ENCODE measurements at regions not wholly inside any gene's neighbourhood (a gene's known extent, or its start where the extent isn't known, plus 50 kb on each side); places are given as distances from the start of the nearest gene placed in this dataset.

- DNase-seq (ENCODE audit: extremely low spot score, unreplicated experiment): no peak
- no peaks in the 10 kb centered on the region for H3K36me3 Mint-ChIP-seq (ENCODE audit: unreplicated experiment)
These were observed 289.4 kb upstream of the SLC24A2 start for GRCh38 chr9:20078246-20078645.

GRCh38 chr9:20074291-20074690, 285.5 kb upstream of the SLC24A2 start:
- Mint-ChIP-seq H3K4me3 (ENCODE audit: unreplicated experiment) (no peak overlapping the region), H3K27ac (ENCODE audit: unreplicated experiment) (no peak overlapping the region), H3K36me3 (ENCODE audit: unreplicated experiment) (no peaks in the 10 kb centered on the region), H3K4me1 (ENCODE audit: unreplicated experiment) (no peaks in the 10 kb centered on the region), H3K27me3 (ENCODE audit: unreplicated experiment) (peaks cover 22% of the 10 kb centered on the region), H3K9me3 (ENCODE audit: unreplicated experiment) (no peaks in the 10 kb centered on the region)
- DNase-seq (ENCODE audit: extremely low spot score, unreplicated experiment): no peak
- TF ChIP-seq CTCF (IDR thresholded peaks at IDR 0.05): no peak

More at GRCh38 chr9:20078246-20078645, 289.4 kb upstream of the SLC24A2 start:
- no peak overlapping the region for H3K4me3 Mint-ChIP-seq (ENCODE audit: unreplicated experiment)
- TF ChIP-seq CTCF (IDR thresholded peaks at IDR 0.05): no peak
- no peaks in the 10 kb centered on the region for H3K4me1 Mint-ChIP-seq (ENCODE audit: unreplicated experiment)
- peaks cover 23% of the 10 kb centered on the region for H3K27me3 Mint-ChIP-seq (ENCODE audit: unreplicated experiment)
- H3K27ac Mint-ChIP-seq (ENCODE audit: unreplicated experiment): no peak overlapping the region
- H3K9me3 Mint-ChIP-seq (ENCODE audit: unreplicated experiment): no peaks in the 10 kb centered on the region

GRCh38 chr9:20070336-20070735, 281.5 kb upstream of the SLC24A2 start:
- no peaks in the 10 kb centered on the region for H3K36me3 Mint-ChIP-seq (ENCODE audit: unreplicated experiment)
- no peak overlapping the region for H3K4me3 Mint-ChIP-seq (ENCODE audit: unreplicated experiment)
- peaks cover 3% of the 10 kb centered on the region for H3K4me1 Mint-ChIP-seq (ENCODE audit: unreplicated experiment)
- no peak for TF ChIP-seq CTCF (IDR thresholded peaks at IDR 0.05)
- H3K9me3 Mint-ChIP-seq (ENCODE audit: unreplicated experiment): no peaks in the 10 kb centered on the region
- peaks cover 30% of the 10 kb centered on the region for H3K27me3 Mint-ChIP-seq (ENCODE audit: unreplicated experiment)
- no peak for DNase-seq (ENCODE audit: extremely low spot score, unreplicated experiment)
- H3K27ac Mint-ChIP-seq (ENCODE audit: unreplicated experiment): no peak overlapping the region

- Mint-ChIP-seq H3K9me3 (ENCODE audit: unreplicated experiment) (no peaks in the 10 kb centered on the region), H3K27ac (ENCODE audit: unreplicated experiment) (no peak overlapping the region), H3K4me1 (ENCODE audit: unreplicated experiment) (peaks cover 6% of the 10 kb centered on the region), H3K27me3 (ENCODE audit: unreplicated experiment) (peaks cover 40% of the 10 kb centered on the region), H3K4me3 (ENCODE audit: unreplicated experiment) (no peak overlapping the region), H3K36me3 (ENCODE audit: unreplicated experiment) (no peaks in the 10 kb centered on the region)
- no peak for DNase-seq (ENCODE audit: extremely low spot score, unreplicated experiment)
- no peak for TF ChIP-seq CTCF (IDR thresholded peaks at IDR 0.05)
These were observed 277.2 kb upstream of the SLC24A2 start for GRCh38 chr9:20065796-20066700.

- no peak for TF ChIP-seq CTCF (IDR thresholded peaks at IDR 0.05)
- no peaks in the 10 kb centered on the region for H3K36me3 Mint-ChIP-seq (ENCODE audit: unreplicated experiment)
- H3K27ac Mint-ChIP-seq (ENCODE audit: unreplicated experiment): no peak overlapping the region
- peaks cover 46% of the 10 kb centered on the region for H3K27me3 Mint-ChIP-seq (ENCODE audit: unreplicated experiment)
- no peaks in the 10 kb centered on the region for H3K9me3 Mint-ChIP-seq (ENCODE audit: unreplicated experiment)
- H3K4me1 Mint-ChIP-seq (ENCODE audit: unreplicated experiment): peaks cover 6% of the 10 kb centered on the region
- H3K4me3 Mint-ChIP-seq (ENCODE audit: unreplicated experiment): no peak overlapping the region
- no peak for DNase-seq (ENCODE audit: extremely low spot score, unreplicated experiment)
These were observed 276.2 kb upstream of the SLC24A2 start for GRCh38 chr9:20065046-20065445.
